Esophagus squamous epithelium (tissue), 4 donors: ENCODE measurements at regions not wholly inside any gene's neighbourhood (a gene's known extent, or its start where the extent isn't known, plus 50 kb on each side); places are given as distances from the start of the nearest gene placed in this dataset.

Experiments
- POLR2A ChIP-seq, 4 donors: fragments of 450-650 bp; IDR thresholded peaks; one replicate each; pipeline ENCODE4 v1.6.1; 2017; ENCODE audit warnings: antibody characterized with exemption in 4 of 4, mild to moderate bottlenecking in 4 of 4, moderate library complexity in 3 of 4
- TF ChIP-seq, protein P1 (sequence below), 6 experiments: fragments of 450-650 bp in 4 of 6; fragments of 200-600 bp in 2 of 6; sonication (generic) in 2 of 6; IDR thresholded peaks; one replicate each; pipeline ENCODE4 v1.5.1; 2016 to 2019; ENCODE audit warnings: antibody characterized with exemption in 6 of 6, mild to moderate bottlenecking in 4 of 6, moderate library complexity in 4 of 6

DNA sequence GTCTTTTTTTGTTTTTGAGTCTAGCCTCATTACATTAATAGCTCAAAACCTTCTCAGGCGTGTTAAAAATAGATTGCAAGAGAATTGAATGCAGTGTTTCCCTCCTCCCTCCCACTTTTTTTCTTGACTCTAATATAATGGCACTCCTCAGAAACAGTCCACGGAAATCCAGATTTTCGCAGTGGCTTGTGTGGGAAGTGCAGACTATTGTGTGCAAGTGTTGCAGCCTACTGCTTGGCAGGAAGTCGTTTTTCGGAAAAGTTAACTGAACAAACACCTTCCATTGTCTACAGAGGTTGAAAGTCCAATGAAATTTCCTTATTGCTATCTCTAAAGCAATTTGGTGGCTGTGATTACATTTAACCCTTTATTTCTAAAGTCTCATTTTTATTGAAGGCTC, 147.9 kb upstream of the E2F7 start:
- TF ChIP-seq POLR2A (IDR thresholded peaks at IDR 0.05), result no peak
- TF ChIP-seq, protein P1, sequence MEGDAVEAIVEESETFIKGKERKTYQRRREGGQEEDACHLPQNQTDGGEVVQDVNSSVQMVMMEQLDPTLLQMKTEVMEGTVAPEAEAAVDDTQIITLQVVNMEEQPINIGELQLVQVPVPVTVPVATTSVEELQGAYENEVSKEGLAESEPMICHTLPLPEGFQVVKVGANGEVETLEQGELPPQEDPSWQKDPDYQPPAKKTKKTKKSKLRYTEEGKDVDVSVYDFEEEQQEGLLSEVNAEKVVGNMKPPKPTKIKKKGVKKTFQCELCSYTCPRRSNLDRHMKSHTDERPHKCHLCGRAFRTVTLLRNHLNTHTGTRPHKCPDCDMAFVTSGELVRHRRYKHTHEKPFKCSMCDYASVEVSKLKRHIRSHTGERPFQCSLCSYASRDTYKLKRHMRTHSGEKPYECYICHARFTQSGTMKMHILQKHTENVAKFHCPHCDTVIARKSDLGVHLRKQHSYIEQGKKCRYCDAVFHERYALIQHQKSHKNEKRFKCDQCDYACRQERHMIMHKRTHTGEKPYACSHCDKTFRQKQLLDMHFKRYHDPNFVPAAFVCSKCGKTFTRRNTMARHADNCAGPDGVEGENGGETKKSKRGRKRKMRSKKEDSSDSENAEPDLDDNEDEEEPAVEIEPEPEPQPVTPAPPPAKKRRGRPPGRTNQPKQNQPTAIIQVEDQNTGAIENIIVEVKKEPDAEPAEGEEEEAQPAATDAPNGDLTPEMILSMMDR (IDR thresholded peaks at IDR 0.05), result no peak
